ENCODE measurements at regions not wholly inside any gene's neighbourhood (a gene's known extent, or its start where the extent isn't known, plus 50 kb on each side); places are given as distances from the start of the nearest gene placed in this dataset.

DNA sequence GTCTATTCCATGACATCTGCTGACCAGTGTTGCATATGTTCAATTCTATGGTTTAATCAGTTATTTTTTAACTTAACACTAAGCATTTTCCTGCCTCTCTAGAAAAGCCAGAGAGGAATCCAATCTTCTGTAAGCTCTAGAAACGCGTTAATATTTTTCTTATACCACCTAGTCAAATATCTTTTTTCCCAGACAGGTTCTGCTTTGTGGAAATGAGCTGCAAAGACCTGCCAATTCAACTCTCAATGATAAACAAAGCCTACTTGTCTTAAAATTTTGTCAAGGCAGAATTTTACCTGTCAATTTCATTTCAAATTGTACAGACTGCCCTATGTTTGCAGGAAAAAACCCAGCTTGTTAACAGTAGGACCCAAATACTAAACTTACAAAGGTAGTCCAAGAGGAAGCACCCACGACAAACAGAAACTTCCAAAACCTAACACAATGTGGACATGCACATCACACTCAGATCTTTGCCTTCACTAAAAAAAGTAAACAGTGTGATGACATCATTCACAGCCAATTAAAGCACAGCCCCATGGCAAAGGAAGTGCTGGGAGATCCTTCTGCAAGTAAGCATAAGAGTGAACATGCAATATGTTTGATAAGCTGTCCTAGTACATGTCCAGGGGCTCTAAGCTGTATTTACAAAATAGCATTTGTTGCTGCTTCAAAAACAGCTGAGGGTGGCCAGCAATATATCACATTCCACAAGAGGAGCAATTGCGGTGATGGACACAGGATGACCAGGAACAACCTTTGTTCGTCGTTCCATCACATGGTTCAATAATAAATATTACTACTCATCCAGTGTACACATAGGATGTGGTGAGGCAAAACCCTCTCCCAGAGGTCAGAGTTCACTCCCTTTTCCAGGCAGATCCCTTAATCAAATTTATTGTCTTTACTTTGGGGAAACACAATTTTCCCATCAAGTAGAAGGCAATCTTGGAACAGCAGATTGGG, 139.4 kb upstream of the TSC22D2 start:
- H3K27me3 ChIP-seq (replicated peaks; ENCODE audit: insufficient read depth): no peaks in the 10 kb centered on the region
- in situ Hi-C loops (cut with MboI): no loop called here
- H3K9me3 ChIP-seq (ENCODE audit: low read depth): no peaks in the 10 kb centered on the region
- no peaks in the 10 kb centered on the region for H3K9me2 ChIP-seq (ENCODE audit: insufficient read depth)
- H3K79me2 ChIP-seq (ENCODE audit: insufficient read depth): no peaks in the 10 kb centered on the region
- H3K36me3 ChIP-seq (ENCODE audit: low read depth): no peaks in the 10 kb centered on the region
- TF ChIP-seq EZH2phosphoT487 (IDR thresholded peaks at IDR 0.05; ENCODE audit: insufficient read depth, low read depth) (no peak), EZH2 (IDR thresholded peaks at IDR 0.05; ENCODE audit: insufficient read depth, poor library complexity, severe bottlenecking) (no peak)
- H3K4me2 ChIP-seq (ENCODE audit: unreplicated experiment): no peak overlapping the region
- no peak overlapping the region for H3K4me3 ChIP-seq
- H2AFZ ChIP-seq: peak overlapping the region; percentile 7; the same call in 1 of the 2 replicates
- 80 to 82% methylated on average over 6 of the region's 6 CpGs for WGBS, 2 experiments (ENCODE audit: low coverage in 1 of 2, low lambda C conversion rate in 2 of 2, missing lambda C conversion rate in 2 of 2)
- H3K9ac ChIP-seq: no peak overlapping the region
- no peaks in the 10 kb centered on the region for H4K20me1 ChIP-seq (ENCODE audit: insufficient read depth)
- no peak overlapping the region for H3K27ac ChIP-seq
- peaks cover 10% of the 10 kb centered on the region for H3K4me1 ChIP-seq (ENCODE audit: insufficient read depth)
- no peak for DNase-seq
- H3F3A ChIP-seq (ENCODE audit: insufficient read depth): no peaks in the 10 kb centered on the region

DNA sequence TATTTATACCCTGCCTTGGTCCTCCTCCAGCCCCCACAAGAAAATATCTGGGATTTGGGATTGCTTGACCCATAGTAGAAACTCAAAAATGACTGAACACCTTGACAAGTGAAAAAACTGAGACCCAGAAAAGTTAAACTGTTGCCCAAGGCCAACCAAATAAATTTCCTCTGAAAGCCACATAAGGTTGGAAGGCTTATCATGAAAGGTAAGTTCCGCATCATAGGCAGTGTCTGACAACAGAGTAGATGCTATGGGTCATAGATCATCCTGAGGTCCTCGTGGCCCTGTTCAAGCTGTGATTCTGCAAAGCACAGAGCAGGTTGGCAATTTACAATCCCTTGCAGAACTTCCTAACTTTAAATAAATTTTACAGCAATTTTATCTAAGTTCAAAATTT, 140.8 kb upstream of the TSC22D2 start:
- Histone ChIP-seq H3F3A (ENCODE audit: insufficient read depth) (no peaks in the 10 kb centered on the region), H3K4me1 (ENCODE audit: insufficient read depth) (peaks cover 10% of the 10 kb centered on the region), H3K9me3 (ENCODE audit: low read depth) (no peaks in the 10 kb centered on the region), H3K9ac (no peak overlapping the region), H4K20me1 (ENCODE audit: insufficient read depth) (no peaks in the 10 kb centered on the region), H3K27ac (no peak overlapping the region), H3K9me2 (ENCODE audit: insufficient read depth) (no peaks in the 10 kb centered on the region), H3K79me2 (ENCODE audit: insufficient read depth) (no peaks in the 10 kb centered on the region), H3K27me3 (replicated peaks; ENCODE audit: insufficient read depth) (no peaks in the 10 kb centered on the region), H2AFZ (no peak overlapping the region), H3K4me2 (ENCODE audit: unreplicated experiment) (no peak overlapping the region), H3K4me3 (no peak overlapping the region), H3K36me3 (ENCODE audit: low read depth) (no peaks in the 10 kb centered on the region)
- WGBS, 2 experiments (ENCODE audit: low coverage in 1 of 2, low lambda C conversion rate in 2 of 2, missing lambda C conversion rate in 2 of 2): 89 to 90% methylated on average over 2 of the region's 2 CpGs
- in situ Hi-C loops (cut with MboI): no loop called here
- no peak for DNase-seq
- TF ChIP-seq EZH2phosphoT487 (IDR thresholded peaks at IDR 0.05; ENCODE audit: insufficient read depth, low read depth) (no peak), EZH2 (IDR thresholded peaks at IDR 0.05; ENCODE audit: insufficient read depth, poor library complexity, severe bottlenecking) (no peak)

DNA sequence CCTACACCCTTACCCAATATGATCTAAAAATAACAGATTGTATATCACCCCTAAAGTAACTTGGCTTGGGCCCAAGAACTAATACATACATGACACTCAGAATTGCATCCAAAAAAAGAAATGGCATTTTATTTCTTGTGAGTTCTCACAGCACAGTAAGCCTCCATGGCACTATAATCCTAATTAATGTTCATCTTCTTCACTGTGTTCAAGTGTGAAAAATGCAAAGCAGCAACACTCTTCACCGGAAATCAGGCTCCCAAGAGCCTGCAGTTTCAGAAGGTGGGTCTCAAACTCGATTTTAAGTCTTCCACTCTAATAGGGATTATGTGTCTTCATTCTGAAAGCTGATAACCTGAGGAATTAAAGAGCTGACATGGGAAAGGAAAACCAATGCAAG, 142.8 kb upstream of the TSC22D2 start:
- Histone ChIP-seq H3K79me2 (ENCODE audit: insufficient read depth) (no peaks in the 10 kb centered on the region), H4K20me1 (ENCODE audit: insufficient read depth) (no peaks in the 10 kb centered on the region), H3K9ac (no peak overlapping the region), H3K4me3 (no peak overlapping the region), H3K27ac (no peak overlapping the region), H3K36me3 (ENCODE audit: low read depth) (no peaks in the 10 kb centered on the region), H3K4me2 (ENCODE audit: unreplicated experiment) (no peak overlapping the region), H3K4me1 (ENCODE audit: insufficient read depth) (peaks cover 10% of the 10 kb centered on the region), H3F3A (ENCODE audit: insufficient read depth) (no peaks in the 10 kb centered on the region), H2AFZ (no peak overlapping the region), H3K27me3 (replicated peaks; ENCODE audit: insufficient read depth) (no peaks in the 10 kb centered on the region), H3K9me2 (ENCODE audit: insufficient read depth) (no peaks in the 10 kb centered on the region), H3K9me3 (ENCODE audit: low read depth) (no peaks in the 10 kb centered on the region)
- in situ Hi-C loops (cut with MboI): no loop called here
- DNase-seq: no peak
- 54 to 59% methylated on average over 2 of the region's 2 CpGs for WGBS, 2 experiments (ENCODE audit: low coverage in 1 of 2, low lambda C conversion rate in 2 of 2, missing lambda C conversion rate in 2 of 2)
- no peak for TF ChIP-seq EZH2 (IDR thresholded peaks at IDR 0.05; ENCODE audit: insufficient read depth, poor library complexity, severe bottlenecking)
- TF ChIP-seq EZH2phosphoT487 (IDR thresholded peaks at IDR 0.05; ENCODE audit: insufficient read depth, low read depth): no peak

DNA sequence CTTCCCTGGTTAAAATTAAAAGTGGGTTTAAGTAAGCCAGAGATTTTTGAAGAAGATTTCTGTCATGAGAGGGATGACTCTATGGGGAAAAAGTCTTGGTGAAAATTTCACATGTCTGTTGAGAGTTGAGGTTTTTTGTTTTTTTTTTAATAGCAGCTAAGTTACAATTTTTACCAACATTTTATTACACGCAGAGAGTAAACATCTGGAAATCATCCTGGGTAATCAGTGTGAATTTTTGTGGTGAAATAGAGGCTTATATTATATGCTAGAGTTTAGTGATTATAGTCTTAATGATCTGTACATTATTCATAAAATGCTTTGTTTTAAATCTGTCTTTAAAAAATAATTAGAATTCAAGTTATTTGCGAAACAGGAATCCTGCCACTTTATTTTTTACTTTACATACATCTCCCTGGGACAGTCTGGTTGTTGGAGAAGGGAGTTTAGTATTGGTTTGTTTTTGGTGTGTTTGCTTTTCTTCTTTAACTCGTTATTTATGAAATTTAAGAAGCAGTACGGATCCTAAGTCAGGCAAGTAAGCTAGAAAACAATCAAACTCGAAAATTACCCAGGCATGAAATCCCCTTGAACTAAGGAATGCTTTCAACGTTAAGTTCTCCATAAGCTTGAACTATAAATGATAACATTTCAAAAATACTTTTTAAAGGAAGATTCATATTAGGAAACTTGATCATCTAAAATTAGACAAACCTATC, 143.4 kb upstream of the TSC22D2 start:
- Histone ChIP-seq H3F3A (ENCODE audit: insufficient read depth) (no peaks in the 10 kb centered on the region), H3K27ac (no peak overlapping the region), H3K4me2 (ENCODE audit: unreplicated experiment) (no peak overlapping the region), H4K20me1 (ENCODE audit: insufficient read depth) (no peaks in the 10 kb centered on the region), H3K9me2 (ENCODE audit: insufficient read depth) (no peaks in the 10 kb centered on the region), H3K9me3 (ENCODE audit: low read depth) (no peaks in the 10 kb centered on the region), H3K9ac (no peak overlapping the region), H3K36me3 (ENCODE audit: low read depth) (no peaks in the 10 kb centered on the region), H2AFZ (peak overlapping the region; percentile 35), H3K79me2 (ENCODE audit: insufficient read depth) (no peaks in the 10 kb centered on the region), H3K27me3 (replicated peaks; ENCODE audit: insufficient read depth) (no peaks in the 10 kb centered on the region), H3K4me1 (ENCODE audit: insufficient read depth) (peaks cover 10% of the 10 kb centered on the region), H3K4me3 (no peak overlapping the region)
- in situ Hi-C loops (cut with MboI): no loop called here
- 31 to 37% methylated on average over 6 of the region's 6 CpGs for WGBS, 2 experiments (ENCODE audit: low coverage in 1 of 2, low lambda C conversion rate in 2 of 2, missing lambda C conversion rate in 2 of 2)
- TF ChIP-seq EZH2phosphoT487 (IDR thresholded peaks at IDR 0.05; ENCODE audit: insufficient read depth, low read depth) (no peak), EZH2 (IDR thresholded peaks at IDR 0.05; ENCODE audit: insufficient read depth, poor library complexity, severe bottlenecking) (no peak)
- no peak for DNase-seq
